ENCODE measurements at regions not wholly inside any gene's neighbourhood (a gene's known extent, or its start where the extent isn't known, plus 50 kb on each side); places are given as distances from the start of the nearest gene placed in this dataset.

DNA sequence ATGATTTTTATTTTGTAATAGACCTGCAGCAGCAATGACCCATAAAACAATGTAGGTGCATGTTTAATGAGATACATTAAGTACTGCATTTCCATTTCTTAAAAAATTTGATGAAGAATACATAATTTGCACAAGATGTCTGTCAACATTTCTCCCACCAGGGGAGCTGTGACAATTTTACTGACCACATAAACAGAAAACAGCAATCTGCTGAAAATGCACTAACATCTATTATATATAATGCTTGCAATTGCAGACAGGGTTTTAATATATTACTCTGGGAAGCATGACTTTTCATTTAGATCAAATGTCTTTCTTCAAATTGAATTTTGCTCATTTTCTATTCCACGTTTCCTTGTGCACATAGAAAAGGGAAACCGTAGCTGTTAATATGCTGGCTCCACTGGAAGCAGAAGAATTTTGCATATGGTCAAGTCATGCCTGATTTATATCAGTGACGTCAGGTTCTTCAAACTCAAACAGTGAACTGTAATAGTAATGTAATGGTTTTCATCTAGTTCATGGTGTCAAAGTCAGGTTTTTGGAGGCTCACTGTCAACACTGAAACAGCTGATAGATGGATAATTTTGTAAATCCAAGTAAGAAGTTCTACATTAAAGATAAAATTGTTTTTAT, 79.8 kb upstream of the IGF1R start:
- no peak for DNase-seq

DNA sequence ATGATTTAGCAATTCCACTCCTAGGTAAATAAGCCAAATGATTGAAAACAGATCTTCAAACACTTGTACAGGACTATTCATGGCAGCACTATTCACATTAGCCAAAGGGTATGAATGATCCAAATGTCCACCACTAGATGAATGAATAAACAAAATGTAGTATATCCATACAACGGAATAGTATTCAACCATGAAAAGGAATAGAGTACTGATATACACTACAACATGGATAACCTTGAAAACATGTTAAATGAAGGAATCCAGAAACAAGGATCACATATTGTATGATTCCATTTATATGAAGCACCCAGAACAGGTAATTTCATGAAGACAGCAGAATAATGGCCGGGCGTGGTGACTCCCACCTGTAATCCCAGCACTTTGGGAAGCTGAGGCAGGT, 78.2 kb upstream of the IGF1R start:
- no peak for DNase-seq

DNA sequence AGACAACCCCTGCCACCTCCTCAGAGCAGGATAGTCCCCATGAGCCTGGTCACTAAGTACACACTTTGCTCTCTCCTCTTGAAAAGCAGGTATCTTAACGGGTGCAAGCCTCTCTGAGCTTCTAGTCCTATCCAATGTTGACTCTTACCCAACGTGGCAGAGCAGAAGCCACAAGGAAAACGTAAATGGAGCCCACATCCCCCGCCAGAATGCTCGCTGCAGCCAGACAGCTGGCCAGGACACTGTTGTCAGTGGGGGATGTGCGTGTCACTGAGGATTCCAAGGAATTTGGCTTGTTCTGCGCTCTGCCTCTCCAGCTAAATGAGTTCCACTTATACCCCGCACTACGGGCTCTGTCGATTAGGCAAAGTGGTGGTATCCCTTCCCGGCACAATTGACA, 67.8 kb upstream of the IGF1R start:
- DNase-seq: no peak

DNA sequence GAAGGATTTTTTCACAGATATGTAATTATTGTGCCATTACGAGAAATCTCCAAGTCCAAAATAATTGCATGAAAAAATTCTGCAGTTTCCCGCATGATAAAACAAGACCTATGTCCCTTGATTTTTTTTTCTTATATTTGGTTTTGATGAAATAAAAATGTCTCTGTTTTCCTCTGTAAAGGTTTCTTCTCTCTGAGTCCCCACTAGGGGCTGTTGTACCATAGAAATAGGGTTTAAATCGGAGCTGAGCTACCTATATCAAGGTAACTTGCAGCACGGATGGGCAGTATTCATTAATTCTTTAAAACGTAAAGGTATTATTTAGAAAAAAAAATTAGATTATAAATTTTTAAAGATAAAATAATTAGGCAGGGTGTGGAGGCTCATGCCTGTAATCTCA, 66.6 kb upstream of the IGF1R start:
- no peak for DNase-seq

DNA sequence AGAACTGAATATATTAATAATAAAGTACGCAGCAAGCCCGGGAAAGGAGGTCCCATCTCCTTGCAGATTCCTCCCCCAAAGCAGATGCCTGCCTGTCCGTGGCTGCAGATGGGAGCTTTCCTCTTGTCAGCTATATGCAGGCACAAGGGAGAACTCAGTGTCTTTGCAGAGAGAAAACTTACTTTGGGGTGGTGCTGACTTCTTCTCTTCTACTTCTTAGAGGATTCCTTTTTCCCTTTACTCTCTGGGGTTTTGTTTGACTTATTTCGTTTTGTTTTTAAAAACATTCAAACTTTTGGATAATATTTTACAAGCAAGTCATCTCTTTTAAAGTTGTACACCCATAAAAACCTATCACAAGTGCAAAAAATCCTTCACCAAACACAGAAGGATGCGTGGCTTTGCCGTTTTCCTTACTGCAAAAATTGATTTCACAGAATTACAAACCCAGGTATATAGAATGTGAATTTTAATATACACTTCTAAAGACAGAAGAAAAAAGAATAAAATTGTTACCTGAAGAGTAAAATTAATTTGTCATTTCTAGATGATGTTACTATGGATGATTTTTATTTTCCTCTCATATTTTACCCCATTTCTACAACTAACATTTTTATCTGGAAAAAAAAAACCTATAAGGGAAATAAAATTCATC, 65.3 kb upstream of the IGF1R start:
- DNase-seq: no peak

DNA sequence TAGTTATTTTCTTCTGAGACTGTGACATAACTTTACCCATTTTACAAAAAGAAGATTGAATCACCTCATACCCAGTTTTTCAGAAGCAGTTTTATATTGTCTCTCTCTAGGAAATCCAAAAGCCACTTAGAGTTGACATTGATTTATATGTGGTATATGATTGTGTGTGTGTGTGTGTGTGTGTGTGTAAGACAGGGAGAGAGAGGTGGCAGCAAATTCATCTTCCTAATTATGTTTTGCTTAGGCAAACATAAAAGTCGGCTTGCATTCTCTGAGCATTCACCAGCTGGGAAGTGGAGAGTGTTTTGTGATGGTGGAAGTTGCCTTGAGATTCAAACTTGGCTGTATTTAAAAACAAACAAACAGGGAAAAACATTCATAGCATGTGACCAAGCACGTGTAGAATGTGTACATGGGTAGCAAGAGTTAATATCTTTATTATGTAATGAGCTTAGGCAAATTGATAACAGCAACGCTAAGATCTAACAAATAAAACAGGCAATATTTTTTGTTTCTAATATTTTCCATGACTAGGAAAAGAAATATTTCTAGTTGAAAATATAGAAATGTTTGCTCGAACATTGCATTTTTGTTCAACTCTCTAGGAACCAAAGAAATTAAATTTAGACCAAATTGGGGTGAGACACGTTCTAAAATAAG, 64.4 kb upstream of the IGF1R start:
- DNase-seq: no peak

DNA sequence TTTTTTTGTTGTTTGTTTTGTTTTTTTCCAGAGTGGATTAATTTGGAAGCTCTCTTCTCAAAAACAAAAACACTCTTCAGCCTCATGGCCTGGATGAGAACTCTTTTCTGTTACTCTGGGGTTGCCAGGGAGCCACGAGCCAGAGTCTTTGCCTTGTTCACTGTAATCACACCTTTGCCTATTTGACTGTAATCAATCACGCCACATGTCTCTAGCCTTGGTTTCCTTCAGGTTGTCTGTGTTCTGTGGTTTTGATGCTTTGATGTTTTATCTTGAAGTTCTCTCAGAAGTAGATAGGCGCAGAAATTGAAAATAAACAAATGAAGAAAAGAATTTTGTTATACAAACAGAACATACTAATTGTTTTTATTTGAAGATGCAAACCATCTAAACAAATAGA, 62.3 kb upstream of the IGF1R start:
- DNase-seq: no peak

DNA sequence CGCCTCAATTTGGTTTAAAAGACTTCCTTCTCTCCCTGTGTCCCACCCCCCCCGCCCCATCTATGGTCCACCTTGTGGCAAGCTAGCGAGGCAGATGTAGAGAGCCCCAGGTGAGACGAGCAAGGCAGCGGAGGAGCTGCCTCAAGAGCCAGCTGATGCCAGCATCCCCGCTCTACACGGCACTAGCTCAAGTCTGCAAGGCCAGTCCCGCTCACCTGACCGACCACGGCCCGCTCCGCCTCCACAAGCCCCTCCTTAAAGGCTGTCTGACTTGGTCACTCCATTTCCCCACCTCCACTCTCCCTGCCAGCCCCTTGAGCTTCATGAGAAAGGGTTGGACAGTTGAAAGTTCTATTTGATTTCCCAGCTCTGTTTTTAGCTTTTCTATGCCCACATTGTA, 56.2 kb upstream of the IGF1R start:
- no peak for DNase-seq

DNA sequence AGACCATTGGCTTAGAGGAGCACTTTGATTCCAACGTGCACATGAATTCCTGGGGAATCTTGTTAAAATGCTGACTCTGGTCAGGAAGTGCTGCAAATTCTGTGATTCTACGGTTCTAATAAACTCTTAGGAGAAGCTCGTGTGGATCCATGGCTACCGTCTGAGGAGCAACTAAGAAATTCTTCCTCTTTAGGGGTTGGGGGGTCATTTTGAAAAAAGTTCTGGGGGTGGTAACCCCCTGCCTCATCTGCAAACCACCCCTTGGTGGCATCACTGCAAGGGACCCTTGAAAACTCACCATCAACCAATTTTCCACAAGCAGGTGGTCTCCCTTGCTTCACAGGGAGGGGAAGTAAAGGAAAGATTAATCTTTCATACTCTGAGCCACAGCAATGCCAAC, 52.2 kb upstream of the IGF1R start:
- no peak for DNase-seq

DNA sequence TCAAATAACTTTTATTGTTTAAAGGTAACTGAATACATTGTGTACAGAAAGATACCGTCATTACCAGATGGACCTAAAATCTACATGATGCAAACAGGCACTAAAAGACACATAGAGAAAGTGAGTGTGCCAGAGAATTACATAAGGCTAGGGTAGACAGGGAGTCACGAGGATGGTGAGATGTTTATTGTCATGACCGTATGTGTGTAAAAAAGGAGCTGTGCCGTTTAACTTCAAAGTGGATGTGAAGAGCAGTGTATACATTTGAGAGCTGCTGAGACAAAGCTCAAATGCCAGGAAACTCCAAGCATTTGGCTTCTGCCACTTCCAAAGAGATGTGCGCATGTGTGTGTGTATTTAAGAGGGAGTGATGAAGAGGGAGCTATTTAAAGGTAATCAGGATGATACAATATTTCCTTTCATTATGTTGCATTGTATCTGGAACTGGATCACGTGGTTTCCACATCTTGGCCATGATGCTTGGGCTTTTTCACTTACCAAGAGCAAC, 51.4 kb upstream of the IGF1R start:
- DNase-seq: no peak

DNA sequence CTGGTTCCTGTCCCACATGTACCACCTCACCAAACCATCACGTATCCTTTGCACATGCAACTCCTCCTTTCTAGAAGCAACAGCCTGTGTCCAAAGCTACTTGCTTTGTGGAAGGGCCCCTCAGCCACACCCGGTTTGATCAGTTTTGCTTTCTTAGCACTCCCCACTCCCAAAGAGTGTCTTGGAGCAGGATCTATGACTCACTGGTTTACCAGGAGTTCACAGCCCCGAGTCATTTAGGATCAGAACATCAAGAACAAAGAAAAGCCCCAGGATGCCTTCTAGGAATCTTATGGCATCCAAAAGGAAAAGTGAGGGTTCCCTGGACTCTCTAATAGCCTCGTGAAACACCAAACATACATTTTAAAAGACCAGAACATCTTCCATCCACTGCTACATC, 50.7 kb upstream of the IGF1R start:
- no peak for DNase-seq
